Loucy (cell line): ENCODE measurements at regions not wholly inside any gene's neighbourhood (a gene's known extent, or its start where the extent isn't known, plus 50 kb on each side); places are given as distances from the start of the nearest gene placed in this dataset.

Experiments
- CTCF ChIP-seq: fragments of 200-600 bp; sonication (generic); conservative IDR thresholded peaks from 2 replicates; pipeline ENCODE4 v1.5.1; 2014; ENCODE audit warnings: mild to moderate bottlenecking, antibody characterized with exemption, low read length
- EZH2phosphoT487 ChIP-seq: fragments of 200-600 bp; IDR thresholded peaks from 2 replicates; pipeline ENCODE4 v1.6.1; 2018; ENCODE audit warnings: antibody characterized with exemption, mild to moderate bottlenecking, moderate library complexity, borderline replicate concordance

- TF ChIP-seq EZH2phosphoT487: no peak
- no peak for TF ChIP-seq CTCF
Observed at GRCh38 chr22:27635852-27636251, 165.7 kb downstream of the MN1 start.
